Fibroblast of the conjunctiva (primary cell): ENCODE measurements at regions not wholly inside any gene's neighbourhood (a gene's known extent, or its start where the extent isn't known, plus 50 kb on each side); places are given as distances from the start of the nearest gene placed in this dataset.
A peak's percentile ranks its signal among the peaks of the same experiment; 100 is the strongest.

Experiments
- DNase-seq: peaks from one replicate; pipeline ENCODE4 v3.0.0-alpha.2; 2010; ENCODE audit warnings: low read depth

GRCh38 chr19:31402529-31403316 lies 53.5 kb upstream of the TSHZ3 start:
- no peak for DNase-seq

- no peak for DNase-seq
Observed at GRCh38 chr19:31406106-31406505, 56.9 kb upstream of the TSHZ3 start.

- DNase-seq: peak; percentile 20
Observed at GRCh38 chr19:31408460-31409124, 59.4 kb upstream of the TSHZ3 start.

- no peak for DNase-seq
Observed at GRCh38 chr19:31413353-31413752, 64.1 kb upstream of the TSHZ3 start.

GRCh38 chr19:31415322-31415721 lies 66.1 kb upstream of the TSHZ3 start:
- DNase-seq: no peak

- DNase-seq: no peak
Observed at GRCh38 chr19:31416548-31416947, 67.3 kb upstream of the TSHZ3 start.

GRCh38 chr19:31418055-31418454 lies 68.8 kb upstream of the TSHZ3 start:
- DNase-seq: no peak

GRCh38 chr19:31418692-31419430 lies 69.6 kb upstream of the TSHZ3 start:
- DNase-seq: no peak

GRCh38 chr19:31419871-31420445 lies 70.7 kb upstream of the TSHZ3 start:
- DNase-seq: no peak

GRCh38 chr19:31421082-31421481 lies 71.8 kb upstream of the TSHZ3 start:
- no peak for DNase-seq

GRCh38 chr19:31421856-31422255 lies 72.6 kb upstream of the TSHZ3 start:
- no peak for DNase-seq

GRCh38 chr19:31423896-31424295 lies 74.7 kb upstream of the TSHZ3 start:
- DNase-seq: no peak

- no peak for DNase-seq
Observed at GRCh38 chr19:31424861-31425620, 75.8 kb upstream of the TSHZ3 start.

- no peak for DNase-seq
Observed at GRCh38 chr19:31427857-31428256, 78.6 kb upstream of the TSHZ3 start.

GRCh38 chr19:31430381-31430780 lies 81.1 kb upstream of the TSHZ3 start:
- no peak for DNase-seq

GRCh38 chr19:31432201-31432810 lies 83.1 kb upstream of the TSHZ3 start:
- no peak for DNase-seq

- no peak for DNase-seq
Observed at GRCh38 chr19:31436121-31436776, 87.0 kb upstream of the TSHZ3 start.

GRCh38 chr19:31438401-31439269 lies 89.4 kb upstream of the TSHZ3 start:
- no peak for DNase-seq

GRCh38 chr19:31439270-31439573 lies 90.0 kb upstream of the TSHZ3 start:
- DNase-seq: no peak

- no peak for DNase-seq
Observed at GRCh38 chr19:31444931-31445330, 95.7 kb upstream of the TSHZ3 start.
